Anterior cingulate cortex (tissue), 58 donors: ENCODE measurements at regions not wholly inside any gene's neighbourhood (a gene's known extent, or its start where the extent isn't known, plus 50 kb on each side); places are given as distances from the start of the nearest gene placed in this dataset.

Experiments used
- DNase-seq, 58 donors: peaks; one replicate each; lab custom pipeline; 2025; lab: John Stamatoyannopoulos, UW

- no peak for DNase-seq
These were observed 483.0 kb upstream of the SORCS1 start for GRCh38 chr10:107647462-107647861.

GRCh38 chr10:107631876-107632275, 467.4 kb upstream of the SORCS1 start:
- DNase-seq: no peak

- DNase-seq: no peak
These were observed 462.4 kb upstream of the SORCS1 start for GRCh38 chr10:107626862-107627261.

GRCh38 chr10:107623292-107623691, 458.8 kb upstream of the SORCS1 start:
- no peak for DNase-seq

GRCh38 chr10:107619139-107619538, 454.6 kb upstream of the SORCS1 start:
- no peak for DNase-seq

- DNase-seq: no peak
These were observed 454.0 kb upstream of the SORCS1 start for GRCh38 chr10:107618504-107618994.

GRCh38 chr10:107616463-107617410, 452.2 kb upstream of the SORCS1 start:
- DNase-seq: no peak

GRCh38 chr10:107616031-107616430, 451.5 kb upstream of the SORCS1 start:
- no peak for DNase-seq

- DNase-seq: no peak
These were observed 450.6 kb upstream of the SORCS1 start for GRCh38 chr10:107614939-107615685.

- no peak for DNase-seq
These were observed 446.6 kb upstream of the SORCS1 start for GRCh38 chr10:107611115-107611514.

- DNase-seq: no peak
These were observed 424.6 kb upstream of the SORCS1 start for GRCh38 chr10:107589081-107589480.

- DNase-seq: no peak
These were observed 421.1 kb upstream of the SORCS1 start for GRCh38 chr10:107585630-107586029.

GRCh38 chr10:107583974-107584373, 419.5 kb upstream of the SORCS1 start:
- DNase-seq: no peak

GRCh38 chr10:107579970-107580369, 415.5 kb upstream of the SORCS1 start:
- DNase-seq: no peak

- DNase-seq: peak in 1 of 58 donors; percentile 14
These were observed 412.7 kb upstream of the SORCS1 start for GRCh38 chr10:107577221-107577620.

- peak in 9 of 58 donors; percentile 0 to 11 (median 2) for DNase-seq
These were observed 412.2 kb upstream of the SORCS1 start for GRCh38 chr10:107576746-107577145.

GRCh38 chr10:107565014-107565413, 400.5 kb upstream of the SORCS1 start:
- DNase-seq: no peak

GRCh38 chr10:107561136-107561650, 396.7 kb upstream of the SORCS1 start:
- DNase-seq: no peak

GRCh38 chr10:107557916-107558315, 393.4 kb upstream of the SORCS1 start:
- DNase-seq: no peak

GRCh38 chr10:107554333-107554732, 389.8 kb upstream of the SORCS1 start:
- no peak for DNase-seq

- DNase-seq: no peak
These were observed 389.0 kb upstream of the SORCS1 start for GRCh38 chr10:107553470-107553869.
